ENCODE measurements at regions not wholly inside any gene's neighbourhood (a gene's known extent, or its start where the extent isn't known, plus 50 kb on each side); places are given as distances from the start of the nearest gene placed in this dataset.
"Not testable (repeated sequence)": the region's sequence is repeated elsewhere in the genome, so short reads cannot be mapped to it uniquely, and the experiment has no call there.

DNA sequence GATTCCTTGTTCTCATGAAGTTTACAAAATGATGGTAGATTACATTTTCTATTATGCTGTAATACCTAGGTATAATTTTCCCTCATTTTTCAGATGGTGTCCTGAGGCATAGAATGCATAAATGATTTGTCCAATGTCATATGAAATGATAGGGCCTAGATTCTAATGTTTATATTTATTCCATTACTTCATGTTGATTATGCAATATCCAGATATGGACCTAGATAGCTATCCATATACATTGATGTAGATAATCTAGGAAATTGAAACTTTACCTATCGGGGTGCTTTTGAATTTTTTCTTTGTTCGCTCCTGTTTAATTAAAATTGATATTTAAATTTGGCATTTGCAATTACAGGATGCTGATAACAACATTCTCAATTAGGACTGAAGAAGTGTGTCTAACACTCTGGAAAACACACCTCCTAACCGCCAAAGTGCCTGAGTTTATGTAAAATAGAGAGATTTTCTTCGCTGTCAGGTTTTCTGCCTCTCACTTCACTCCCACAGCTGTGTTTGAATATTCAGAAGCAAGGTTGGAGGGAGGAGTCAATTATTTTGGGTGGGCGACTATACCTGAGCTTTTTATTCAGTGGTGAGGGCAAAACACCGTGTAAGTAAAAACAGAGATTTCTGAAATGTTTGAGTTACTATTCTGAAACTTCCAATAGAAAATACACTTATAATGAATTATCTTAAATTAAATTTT lies 164.4 kb upstream of the ATP2B1 start:
- Mint-ChIP-seq H3K4me1 (peaks cover under 1% of the 10 kb centered on the region), H3K27me3 (no peaks in the 10 kb centered on the region), H3K36me3 (ENCODE audit: insufficient read depth) (no peaks in the 10 kb centered on the region), H3K27ac (ENCODE audit: low read depth) (no peak overlapping the region), H3K9me3 (peaks cover 13% of the 10 kb centered on the region), H3K4me3 (no peak overlapping the region)
- ATAC-seq (replicated peaks; ENCODE audit: extremely low read depth, poor library complexity, severe bottlenecking): no peak
- DNase-seq (ENCODE audit: low spot score in 2 of 2): no peak

DNA sequence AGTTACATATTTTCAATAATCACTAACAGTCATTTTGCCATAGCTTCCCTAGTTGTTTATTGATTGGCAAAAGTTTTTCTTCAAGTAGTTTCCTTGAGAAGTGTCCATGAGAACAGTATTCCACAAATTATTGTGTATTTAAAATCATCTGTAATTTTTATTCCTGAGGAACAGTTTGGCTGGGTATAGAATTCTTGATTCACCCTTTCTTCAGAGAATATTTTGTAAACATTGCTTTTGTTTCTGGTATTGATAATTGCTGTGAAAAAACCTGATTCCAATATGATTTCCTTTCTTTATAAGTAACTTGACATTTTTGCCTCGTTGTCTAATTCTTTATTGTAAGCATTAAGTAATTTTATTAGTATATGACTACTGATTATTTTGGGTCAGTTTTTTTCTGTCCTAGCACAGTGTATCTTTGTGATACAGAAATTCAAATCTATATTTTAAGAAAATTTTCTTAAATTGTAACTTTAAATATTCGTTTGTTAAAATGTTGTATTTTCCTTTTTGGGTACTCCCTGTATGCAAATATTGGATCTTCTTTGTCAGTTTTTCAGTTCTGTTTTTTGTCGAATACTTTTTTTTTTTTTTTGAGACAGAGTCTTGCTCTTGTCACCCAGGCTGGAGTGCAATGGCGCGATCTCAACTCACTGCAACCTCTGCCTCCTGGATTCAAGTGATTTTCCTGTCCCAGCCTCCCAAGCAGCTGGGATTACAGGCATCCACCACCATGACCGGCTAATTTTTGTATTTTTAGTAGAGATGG lies 162.0 kb upstream of the ATP2B1 start:
- H3K27me3 Mint-ChIP-seq: no peaks in the 10 kb centered on the region
- H3K36me3 Mint-ChIP-seq (ENCODE audit: insufficient read depth): no peaks in the 10 kb centered on the region
- no peak overlapping the region for H3K4me3 Mint-ChIP-seq
- ATAC-seq (replicated peaks; ENCODE audit: extremely low read depth, poor library complexity, severe bottlenecking) (no peak), DNase-seq (ENCODE audit: low spot score in 2 of 2) (no peak)
- no peaks in the 10 kb centered on the region for H3K4me1 Mint-ChIP-seq
- H3K9me3 Mint-ChIP-seq: peaks cover 13% of the 10 kb centered on the region
- H3K27ac Mint-ChIP-seq (ENCODE audit: low read depth): no peak overlapping the region

DNA sequence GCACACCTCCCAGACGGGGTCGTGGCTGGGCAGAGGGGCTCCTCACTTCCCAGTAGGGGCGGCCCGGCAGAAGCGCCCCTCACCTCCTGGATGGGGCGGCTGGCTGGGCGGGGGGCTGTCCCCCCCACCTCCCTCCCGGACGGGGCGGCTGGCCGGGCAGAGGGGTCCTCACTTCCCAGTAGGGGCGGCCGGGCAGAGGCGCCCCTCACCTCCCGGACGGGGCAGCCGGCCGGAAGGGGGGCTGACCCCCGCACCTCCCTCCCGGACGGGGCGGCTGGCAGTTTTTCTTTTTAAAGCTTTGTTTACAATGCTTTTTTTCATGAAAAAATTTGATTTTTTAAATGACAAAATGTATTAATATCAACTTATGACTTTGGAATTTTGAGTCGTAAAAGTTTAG lies 159.0 kb upstream of the ATP2B1 start:
- H3K9me3 Mint-ChIP-seq: peaks cover 13% of the 10 kb centered on the region
- H3K27ac Mint-ChIP-seq (ENCODE audit: low read depth); ATAC-seq (replicated peaks; ENCODE audit: extremely low read depth, poor library complexity, severe bottlenecking); DNase-seq (ENCODE audit: low spot score in 2 of 2); H3K27me3 Mint-ChIP-seq; H3K4me3 Mint-ChIP-seq: not testable (repeated sequence)
- peaks cover 25% of the 10 kb centered on the region for H3K4me1 Mint-ChIP-seq
- peaks cover 11% of the 10 kb centered on the region for H3K36me3 Mint-ChIP-seq (ENCODE audit: insufficient read depth)

DNA sequence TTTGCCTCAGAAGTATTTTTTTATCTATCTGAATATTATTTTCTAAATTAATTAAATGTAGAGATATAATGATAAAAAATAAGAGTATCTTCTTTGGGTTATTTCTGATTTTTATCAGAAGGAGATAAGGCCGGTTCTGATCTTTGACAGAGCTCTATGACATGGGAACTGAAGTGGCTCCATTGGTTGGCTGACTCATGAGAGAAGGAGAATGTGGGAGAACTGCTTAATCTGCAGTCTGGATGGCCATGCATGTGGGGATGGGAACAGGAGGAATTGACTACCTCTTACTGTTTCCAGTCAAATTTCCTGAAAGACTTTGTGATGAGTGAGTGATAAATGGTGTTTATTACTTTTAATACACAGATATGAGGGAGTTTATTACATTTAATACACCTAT lies 155.8 kb upstream of the ATP2B1 start:
- DNase-seq (ENCODE audit: low spot score in 2 of 2) (no peak), ATAC-seq (replicated peaks; ENCODE audit: extremely low read depth, poor library complexity, severe bottlenecking) (no peak)
- Mint-ChIP-seq H3K9me3 (no peaks in the 10 kb centered on the region), H3K4me1 (peaks cover 40% of the 10 kb centered on the region), H3K36me3 (ENCODE audit: insufficient read depth) (peaks cover 13% of the 10 kb centered on the region), H3K27ac (ENCODE audit: low read depth) (peak overlapping the region; percentile 97), H3K27me3 (no peaks in the 10 kb centered on the region), H3K4me3 (peak overlapping the region; percentile 70)

DNA sequence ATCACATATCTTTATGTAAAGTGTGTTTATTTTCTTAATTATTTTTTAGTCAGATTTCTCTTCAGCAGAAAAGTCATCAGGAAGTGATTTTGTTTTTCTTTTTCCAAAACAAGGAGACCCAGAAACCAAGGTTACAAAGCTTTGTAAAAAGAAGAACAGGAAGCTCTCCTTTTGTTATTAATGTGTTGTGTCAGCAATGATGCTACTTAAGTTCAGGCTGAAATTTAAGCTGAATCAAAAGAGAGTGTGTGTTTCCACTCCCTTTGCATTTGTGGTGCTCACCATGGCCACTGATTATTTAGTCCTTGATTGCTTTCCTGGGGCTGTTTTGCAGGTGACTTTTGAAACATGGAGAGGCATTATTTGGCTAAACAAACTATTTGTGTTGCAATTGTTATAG lies 155.3 kb upstream of the ATP2B1 start:
- peak; percentile 60 for ATAC-seq (replicated peaks; ENCODE audit: extremely low read depth, poor library complexity, severe bottlenecking)
- Mint-ChIP-seq H3K27me3 (no peaks in the 10 kb centered on the region), H3K9me3 (no peaks in the 10 kb centered on the region), H3K36me3 (ENCODE audit: insufficient read depth) (peaks cover 13% of the 10 kb centered on the region), H3K27ac (ENCODE audit: low read depth) (peak overlapping the region; percentile 97), H3K4me1 (peaks cover 44% of the 10 kb centered on the region), H3K4me3 (peak overlapping the region; percentile 70)
- DNase-seq (ENCODE audit: low spot score in 2 of 2): peak in 1 of 2 donors; percentile 28

DNA sequence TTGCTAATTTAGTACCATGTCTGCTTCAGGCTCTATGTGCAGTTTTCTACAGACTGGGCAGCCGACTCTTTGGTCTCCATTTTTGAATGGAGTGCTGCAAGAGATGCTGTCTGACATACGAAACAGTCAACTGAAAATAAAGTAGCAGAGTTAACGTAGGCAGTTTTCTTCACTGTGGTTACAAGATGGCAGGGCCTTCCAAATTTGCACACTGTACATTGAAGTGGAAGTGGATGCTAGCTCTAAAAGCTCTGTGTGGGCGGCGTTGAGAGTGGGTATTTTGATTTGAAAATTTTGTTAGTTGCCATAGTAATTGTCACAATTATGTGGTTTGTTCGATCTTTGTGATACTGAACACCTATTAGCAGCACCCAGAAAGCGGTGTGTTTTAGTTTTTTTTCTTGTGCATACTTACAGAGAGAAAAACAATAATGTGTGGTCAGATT lies 154.9 kb upstream of the ATP2B1 start:
- no peaks in the 10 kb centered on the region for H3K27me3 Mint-ChIP-seq
- ATAC-seq (replicated peaks; ENCODE audit: extremely low read depth, poor library complexity, severe bottlenecking) (peak; percentile 87), DNase-seq (ENCODE audit: low spot score in 2 of 2) (peak; percentile 39 to 73)
- peak overlapping the region; percentile 97 for H3K27ac Mint-ChIP-seq (ENCODE audit: low read depth)
- peaks cover 13% of the 10 kb centered on the region for H3K36me3 Mint-ChIP-seq (ENCODE audit: insufficient read depth)
- no peaks in the 10 kb centered on the region for H3K9me3 Mint-ChIP-seq
- peaks cover 48% of the 10 kb centered on the region for H3K4me1 Mint-ChIP-seq
- H3K4me3 Mint-ChIP-seq: peak overlapping the region; percentile 70

DNA sequence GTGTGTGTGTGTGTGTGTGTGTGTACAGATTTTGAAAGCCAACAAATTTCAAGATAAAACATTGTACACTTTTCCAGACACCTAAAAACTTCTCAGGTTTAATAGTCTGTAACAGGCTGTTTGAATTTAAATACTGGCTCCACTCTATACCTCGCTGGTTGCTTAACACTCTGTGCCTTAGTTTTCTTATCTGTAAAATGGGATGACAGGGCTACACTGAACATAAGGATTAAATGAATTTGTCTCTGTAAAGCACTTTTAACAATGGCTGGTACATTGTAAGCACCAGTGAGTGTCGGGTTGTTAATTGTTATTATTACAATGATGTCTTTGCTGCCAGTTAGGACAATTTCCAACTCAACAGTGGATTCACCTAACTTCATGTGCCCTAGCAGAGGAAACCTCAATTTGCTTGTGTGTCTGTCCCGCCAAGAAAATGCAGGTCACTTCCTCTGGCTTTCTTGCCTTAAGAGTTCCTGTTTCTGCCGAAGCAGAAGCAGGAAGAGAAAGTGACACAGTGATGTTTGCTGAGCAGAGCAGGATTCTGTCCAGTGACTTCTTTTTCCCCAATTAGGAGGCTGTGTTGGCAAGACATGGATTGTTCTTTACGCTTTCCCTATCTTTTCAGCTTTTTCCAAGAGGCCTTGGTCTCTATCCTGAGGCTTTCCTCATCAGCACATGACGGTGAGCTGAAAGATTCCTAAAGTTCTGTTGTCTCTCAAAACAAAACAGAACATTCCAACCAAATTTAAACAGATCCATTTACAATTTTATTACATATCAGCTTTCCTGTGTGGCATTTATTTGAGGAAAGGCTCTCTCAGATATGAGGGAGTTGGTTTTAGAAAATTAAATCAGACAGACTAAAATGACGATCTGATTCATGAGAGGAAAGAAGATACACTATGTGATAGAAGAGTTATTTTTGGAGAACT lies 154.1 kb upstream of the ATP2B1 start:
- H3K9me3 Mint-ChIP-seq: no peaks in the 10 kb centered on the region
- DNase-seq (ENCODE audit: low spot score in 2 of 2) (peak in 1 of 2 donors; percentile 41), ATAC-seq (replicated peaks; ENCODE audit: extremely low read depth, poor library complexity, severe bottlenecking) (peak; percentile 46)
- H3K27me3 Mint-ChIP-seq: no peaks in the 10 kb centered on the region
- peak overlapping the region; percentile 97 for H3K27ac Mint-ChIP-seq (ENCODE audit: low read depth)
- peak overlapping the region; percentile 70 for H3K4me3 Mint-ChIP-seq
- H3K4me1 Mint-ChIP-seq: peaks cover 55% of the 10 kb centered on the region
- H3K36me3 Mint-ChIP-seq (ENCODE audit: insufficient read depth): peaks cover 13% of the 10 kb centered on the region

DNA sequence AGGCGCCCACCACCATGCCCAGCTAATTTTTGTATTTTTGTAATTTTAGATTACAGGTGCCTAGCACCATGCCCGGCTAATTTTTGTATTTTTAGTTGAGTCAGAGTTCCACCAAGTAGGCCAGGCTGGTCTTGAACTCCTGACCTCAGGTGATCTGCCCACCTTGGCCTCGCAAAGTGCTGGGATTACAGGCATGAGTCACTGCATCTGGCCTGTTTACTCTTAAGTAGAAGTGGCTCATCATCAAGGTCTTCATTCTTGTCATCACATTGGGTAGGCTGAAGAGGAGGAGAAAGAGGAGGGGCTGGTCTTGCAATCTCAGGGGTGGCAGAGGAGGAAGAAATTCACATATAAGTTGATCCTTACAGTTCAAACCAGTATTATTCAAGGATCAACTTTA lies 152.4 kb upstream of the ATP2B1 start:
- H3K27ac Mint-ChIP-seq (ENCODE audit: low read depth): peak overlapping the region; percentile 44

DNA sequence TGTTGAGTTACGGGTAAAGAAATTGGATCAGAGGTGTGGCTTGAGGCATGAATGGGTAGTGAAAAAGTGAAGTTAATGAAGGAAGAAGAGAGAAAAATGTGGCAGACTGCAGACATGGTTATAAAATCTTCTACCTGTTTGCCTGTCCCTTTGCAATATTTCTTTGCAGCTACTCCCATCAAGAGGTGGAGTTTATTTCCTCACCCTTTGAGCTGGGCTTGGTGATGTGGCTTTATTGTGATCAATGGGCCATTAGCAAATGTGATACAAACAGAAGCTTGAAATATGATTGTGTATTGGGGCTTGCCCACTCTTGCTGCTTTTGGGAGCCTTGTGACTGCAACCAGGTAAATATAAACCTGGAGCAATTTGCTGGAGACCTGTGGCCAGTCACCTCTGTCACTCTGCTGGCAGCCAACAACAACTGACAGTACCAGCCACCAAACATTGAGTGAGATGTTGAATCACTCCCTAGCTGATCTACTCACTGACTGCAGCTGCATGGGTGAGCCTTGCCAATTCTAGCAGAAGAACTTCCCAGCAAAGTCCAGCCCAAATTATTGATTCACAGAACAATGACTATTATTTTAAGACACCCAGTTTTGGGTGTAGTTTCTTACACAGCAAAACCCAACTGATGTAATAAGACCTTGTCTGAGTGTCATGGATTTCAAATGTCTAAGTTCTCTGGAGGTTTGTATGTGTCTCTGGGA lies 151.0 kb upstream of the ATP2B1 start:
- ATAC-seq (replicated peaks; ENCODE audit: extremely low read depth, poor library complexity, severe bottlenecking) (no peak), DNase-seq (ENCODE audit: low spot score in 2 of 2) (no peak)
- no peaks in the 10 kb centered on the region for H3K9me3 Mint-ChIP-seq
- peaks cover 61% of the 10 kb centered on the region for H3K4me1 Mint-ChIP-seq
- H3K27ac Mint-ChIP-seq (ENCODE audit: low read depth): no peak overlapping the region
- H3K27me3 Mint-ChIP-seq: no peaks in the 10 kb centered on the region
- peaks cover 13% of the 10 kb centered on the region for H3K36me3 Mint-ChIP-seq (ENCODE audit: insufficient read depth)
- H3K4me3 Mint-ChIP-seq: no peak overlapping the region

More for the DNA sequence above, 152.4 kb upstream of the ATP2B1 start:
- peaks cover 60% of the 10 kb centered on the region for H3K4me1 Mint-ChIP-seq
- H3K4me3 Mint-ChIP-seq: no peak overlapping the region
- H3K9me3 Mint-ChIP-seq: no peaks in the 10 kb centered on the region
- ATAC-seq (replicated peaks; ENCODE audit: extremely low read depth, poor library complexity, severe bottlenecking) (no peak), DNase-seq (ENCODE audit: low spot score in 2 of 2) (no peak)
- peaks cover 13% of the 10 kb centered on the region for H3K36me3 Mint-ChIP-seq (ENCODE audit: insufficient read depth)
- no peaks in the 10 kb centered on the region for H3K27me3 Mint-ChIP-seq

DNA sequence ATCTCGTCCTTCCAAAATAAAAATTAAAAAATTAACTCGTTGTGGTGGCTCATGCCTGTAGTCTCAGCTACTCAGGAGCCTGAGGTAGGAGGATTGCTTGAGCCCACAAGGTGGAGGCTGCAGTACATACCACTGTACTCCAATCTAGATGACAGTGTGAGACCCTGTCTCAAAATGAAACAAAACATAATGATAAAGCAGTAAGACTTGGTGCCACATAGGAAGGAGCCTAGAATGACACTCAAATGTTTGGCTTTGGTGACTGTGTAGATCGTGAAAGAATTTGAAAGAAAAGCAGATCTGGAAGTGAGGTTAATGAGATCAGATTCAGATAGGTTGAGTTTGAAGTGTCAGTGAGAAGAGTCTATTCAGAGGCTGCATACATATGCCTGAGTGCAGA lies 150.1 kb upstream of the ATP2B1 start:
- H3K4me3 Mint-ChIP-seq: no peak overlapping the region
- no peaks in the 10 kb centered on the region for H3K9me3 Mint-ChIP-seq
- H3K27me3 Mint-ChIP-seq: no peaks in the 10 kb centered on the region
- DNase-seq (ENCODE audit: low spot score in 2 of 2) (no peak), ATAC-seq (replicated peaks; ENCODE audit: extremely low read depth, poor library complexity, severe bottlenecking) (no peak)
- no peak overlapping the region for H3K27ac Mint-ChIP-seq (ENCODE audit: low read depth)
- peaks cover 52% of the 10 kb centered on the region for H3K4me1 Mint-ChIP-seq
- peaks cover 12% of the 10 kb centered on the region for H3K36me3 Mint-ChIP-seq (ENCODE audit: insufficient read depth)

DNA sequence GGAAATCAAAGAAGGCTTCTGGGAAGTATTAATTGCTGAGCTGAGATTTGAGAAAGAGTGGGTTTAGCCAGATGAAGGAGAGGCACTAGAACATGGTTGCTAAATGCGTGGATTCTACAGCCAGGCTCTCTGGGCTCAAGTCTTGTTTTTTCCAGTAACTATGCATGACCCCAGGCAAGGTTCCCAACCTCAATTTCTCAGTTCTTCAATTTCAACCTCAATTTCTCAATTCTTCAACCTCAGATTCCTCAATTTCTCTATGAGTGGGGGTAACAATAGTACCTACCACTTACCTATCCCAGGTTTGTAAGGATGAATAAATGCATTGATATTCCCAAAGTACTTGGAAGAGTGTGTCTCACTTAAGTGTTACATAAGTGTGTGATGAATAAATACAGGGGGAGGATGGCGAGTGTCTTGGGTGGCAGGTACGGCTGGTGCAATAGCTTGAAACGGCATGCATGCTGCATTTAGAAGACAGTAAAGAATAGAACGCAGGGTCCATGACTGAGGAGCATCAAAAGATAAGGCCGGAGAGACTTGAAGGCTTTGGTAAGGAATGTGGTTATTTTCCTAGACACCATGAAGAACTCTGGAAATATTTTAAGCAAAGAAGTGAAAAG lies 149.1 kb upstream of the ATP2B1 start:
- no peak for ATAC-seq (replicated peaks; ENCODE audit: extremely low read depth, poor library complexity, severe bottlenecking)
- no peak for DNase-seq (ENCODE audit: low spot score in 2 of 2)
- no peaks in the 10 kb centered on the region for H3K9me3 Mint-ChIP-seq
- no peak overlapping the region for H3K4me3 Mint-ChIP-seq
- H3K27me3 Mint-ChIP-seq: no peaks in the 10 kb centered on the region
- peaks cover 43% of the 10 kb centered on the region for H3K4me1 Mint-ChIP-seq
- H3K27ac Mint-ChIP-seq (ENCODE audit: low read depth): no peak overlapping the region
- H3K36me3 Mint-ChIP-seq (ENCODE audit: insufficient read depth): peaks cover 3% of the 10 kb centered on the region

All from central memory CD8-positive, alpha-beta T cell (primary cell).